WTC11 (cell line): ENCODE measurements at regions not wholly inside any gene's neighbourhood (a gene's known extent, or its start where the extent isn't known, plus 50 kb on each side); places are given as distances from the start of the nearest gene placed in this dataset.

Experiments used
- ATAC-seq: fragments of 200-7000 bp; cut with Tn5 transposase; 2 replicates; pipeline ENCODE4 v1.10.0; 2021; ENCODE audit warnings: mild to moderate bottlenecking, moderate library complexity
- CTCF ChIA-PET: fragments of 300-600 bp; sonication (Branson Sonifier 250); formaldehyde crosslinking; loops from one replicate; lab custom pipeline; 2021; ENCODE audit warnings: antibody characterized with exemption; lab: Charles Lee
- POLR2A ChIA-PET: fragments of 350-600 bp; sonication (Branson Sonifier 250); formaldehyde crosslinking; loops from one replicate; lab custom pipeline; 2021; ENCODE audit warnings: antibody characterized with exemption; lab: Charles Lee
- DNase-seq: peaks from one replicate; pipeline ENCODE4 v3.0.0; 2021; ENCODE audit warnings: low spot score
- H3K27ac Mint-ChIP-seq: 2 replicates; pipeline ENCODE4 v1.8.0; 2021; ENCODE audit warnings: mixed read lengths
- H3K27me3 Mint-ChIP-seq: 2 replicates; pipeline ENCODE4 v1.8.0; 2021; ENCODE audit warnings: low read depth, mild to moderate bottlenecking, moderate library complexity, mixed read lengths
- H3K36me3 Mint-ChIP-seq: 2 replicates; pipeline ENCODE4 v1.8.0; 2021; ENCODE audit warnings: mixed read lengths
- H3K4me1 Mint-ChIP-seq: 2 replicates; pipeline ENCODE4 v1.8.0; 2022; ENCODE audit warnings: mixed read lengths
- H3K4me3 Mint-ChIP-seq: 2 replicates; pipeline ENCODE4 v1.8.0; 2021; ENCODE audit warnings: mild to moderate bottlenecking, moderate library complexity, mixed read lengths
- H3K9me3 Mint-ChIP-seq: 2 replicates; pipeline ENCODE4 v1.8.0; 2021; ENCODE audit warnings: mixed read lengths
- ATF1 ChIP-seq: sonication (generic); formaldehyde crosslinking; IDR thresholded peaks from 2 replicates; pipeline ENCODE4 v1.8.1; 2023; ENCODE audit warnings: mild to moderate bottlenecking, moderate library complexity, missing genetic modification reagents
- ESRRA ChIP-seq: sonication (generic); formaldehyde crosslinking; IDR thresholded peaks from 2 replicates; pipeline ENCODE4 v1.8.1; 2022; ENCODE audit warnings: mild to moderate bottlenecking, missing genetic modification reagents, borderline replicate concordance
- FOXP1 ChIP-seq: sonication (generic); formaldehyde crosslinking; IDR thresholded peaks from 2 replicates; pipeline ENCODE4 v1.8.0; 2022; ENCODE audit warnings: missing genetic modification reagents, mild to moderate bottlenecking, moderate library complexity, borderline replicate concordance
- IRF2 ChIP-seq: sonication (generic); formaldehyde crosslinking; IDR thresholded peaks from 2 replicates; pipeline ENCODE4 v1.8.0; 2022; ENCODE audit warnings: low read depth, missing genetic modification reagents, borderline replicate concordance
- JAZF1 ChIP-seq: fragments of 250-450 bp; sonication (Bioruptor Pico); IDR thresholded peaks from 2 replicates; pipeline ENCODE4 v1.9.0; 2021; ENCODE audit warnings: moderate library complexity, mild to moderate bottlenecking, inconsistent platforms
- JUN ChIP-seq: sonication (generic); formaldehyde crosslinking; IDR thresholded peaks from 2 replicates; pipeline ENCODE4 v1.8.0; 2023; ENCODE audit warnings: mild to moderate bottlenecking, missing genetic modification reagents
- KAT7 ChIP-seq: sonication (generic); formaldehyde crosslinking; IDR thresholded peaks from 2 replicates; pipeline ENCODE4 v1.8.1; 2023; ENCODE audit warnings: missing genetic modification reagents, mild to moderate bottlenecking, borderline replicate concordance
- NFYB ChIP-seq: sonication (generic); formaldehyde crosslinking; conservative IDR thresholded peaks from 2 replicates; pipeline ENCODE4 v1.8.0; 2022; ENCODE audit warnings: low read depth, missing genetic modification reagents
- NR1H2 ChIP-seq: sonication (generic); formaldehyde crosslinking; IDR thresholded peaks from 2 replicates; pipeline ENCODE4 v1.9.0; 2021; ENCODE audit warnings: mild to moderate bottlenecking, moderate library complexity, missing genetic modification reagents
- SP1 ChIP-seq: sonication (generic); formaldehyde crosslinking; conservative IDR thresholded peaks from 2 replicates; pipeline ENCODE4 v1.8.1; 2022; ENCODE audit warnings: missing genetic modification reagents
- TEAD4 ChIP-seq: sonication (generic); formaldehyde crosslinking; IDR thresholded peaks from 2 replicates; pipeline ENCODE4 v1.8.0; 2022; ENCODE audit warnings: mild to moderate bottlenecking, missing genetic modification reagents
- ZBTB21 ChIP-seq: sonication (generic); formaldehyde crosslinking; IDR thresholded peaks from 2 replicates; pipeline ENCODE4 v1.8.1; 2023; ENCODE audit warnings: mild to moderate bottlenecking, missing genetic modification reagents, borderline replicate concordance
- ZNF317 ChIP-seq: sonication (generic); formaldehyde crosslinking; IDR thresholded peaks from 2 replicates; pipeline ENCODE4 v1.8.1; 2023; ENCODE audit warnings: low read depth, mild to moderate bottlenecking, moderate library complexity, missing genetic modification reagents, borderline replicate concordance
- ZNF416 ChIP-seq: fragments of 250-450 bp; sonication (Bioruptor Pico); IDR thresholded peaks from 2 replicates; pipeline ENCODE4 v1.9.0; 2021; ENCODE audit warnings: mild to moderate bottlenecking, inconsistent platforms
- ZNF423 ChIP-seq: fragments of 250-450 bp; sonication (Bioruptor Pico); IDR thresholded peaks from 2 replicates; pipeline ENCODE4 v2.1.2; 2022; ENCODE audit warnings: mild to moderate bottlenecking, moderate library complexity
- ZNF671 ChIP-seq: fragments of 250-450 bp; sonication (Bioruptor Pico); IDR thresholded peaks from 2 replicates; pipeline ENCODE4 v1.8.0; 2021; ENCODE audit warnings: mild to moderate bottlenecking
- TF ChIP-seq, protein P1 (sequence below): sonication (generic); formaldehyde crosslinking; IDR thresholded peaks from 2 replicates; pipeline ENCODE4 v1.8.0; 2023; ENCODE audit warnings: missing genetic modification reagents, mild to moderate bottlenecking, borderline replicate concordance
- TF ChIP-seq, protein P2 (sequence below): sonication (generic); formaldehyde crosslinking; IDR thresholded peaks from 2 replicates; pipeline ENCODE4 v1.8.1; 2022; ENCODE audit warnings: low read depth, missing genetic modification reagents, borderline replicate concordance
- TF ChIP-seq, protein P3 (sequence below): sonication (generic); formaldehyde crosslinking; IDR thresholded peaks from 2 replicates; pipeline ENCODE4 v1.8.0; 2022; ENCODE audit warnings: mild to moderate bottlenecking, missing genetic modification reagents

DNA sequence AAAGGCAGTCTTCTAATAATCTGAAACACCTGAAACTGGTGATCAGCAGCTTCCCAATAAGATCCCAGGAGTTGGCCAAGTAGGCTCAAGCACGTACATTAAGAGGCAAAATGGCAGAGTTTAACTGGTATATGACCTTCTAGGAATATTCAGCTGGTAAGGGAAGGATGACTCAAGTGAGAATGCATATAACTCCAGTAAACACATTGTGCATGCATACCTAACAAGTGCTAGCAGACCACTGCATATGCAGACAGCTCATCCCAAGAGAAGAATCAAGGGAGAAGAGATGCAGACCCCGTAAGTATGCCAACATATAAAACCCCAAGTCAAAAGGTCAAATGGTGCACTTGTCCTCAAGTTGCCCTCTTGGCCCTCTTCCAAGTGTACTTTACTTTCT is 73.0 kb upstream of the ZRANB2 start (continued):
- TF ChIP-seq, protein P1, sequence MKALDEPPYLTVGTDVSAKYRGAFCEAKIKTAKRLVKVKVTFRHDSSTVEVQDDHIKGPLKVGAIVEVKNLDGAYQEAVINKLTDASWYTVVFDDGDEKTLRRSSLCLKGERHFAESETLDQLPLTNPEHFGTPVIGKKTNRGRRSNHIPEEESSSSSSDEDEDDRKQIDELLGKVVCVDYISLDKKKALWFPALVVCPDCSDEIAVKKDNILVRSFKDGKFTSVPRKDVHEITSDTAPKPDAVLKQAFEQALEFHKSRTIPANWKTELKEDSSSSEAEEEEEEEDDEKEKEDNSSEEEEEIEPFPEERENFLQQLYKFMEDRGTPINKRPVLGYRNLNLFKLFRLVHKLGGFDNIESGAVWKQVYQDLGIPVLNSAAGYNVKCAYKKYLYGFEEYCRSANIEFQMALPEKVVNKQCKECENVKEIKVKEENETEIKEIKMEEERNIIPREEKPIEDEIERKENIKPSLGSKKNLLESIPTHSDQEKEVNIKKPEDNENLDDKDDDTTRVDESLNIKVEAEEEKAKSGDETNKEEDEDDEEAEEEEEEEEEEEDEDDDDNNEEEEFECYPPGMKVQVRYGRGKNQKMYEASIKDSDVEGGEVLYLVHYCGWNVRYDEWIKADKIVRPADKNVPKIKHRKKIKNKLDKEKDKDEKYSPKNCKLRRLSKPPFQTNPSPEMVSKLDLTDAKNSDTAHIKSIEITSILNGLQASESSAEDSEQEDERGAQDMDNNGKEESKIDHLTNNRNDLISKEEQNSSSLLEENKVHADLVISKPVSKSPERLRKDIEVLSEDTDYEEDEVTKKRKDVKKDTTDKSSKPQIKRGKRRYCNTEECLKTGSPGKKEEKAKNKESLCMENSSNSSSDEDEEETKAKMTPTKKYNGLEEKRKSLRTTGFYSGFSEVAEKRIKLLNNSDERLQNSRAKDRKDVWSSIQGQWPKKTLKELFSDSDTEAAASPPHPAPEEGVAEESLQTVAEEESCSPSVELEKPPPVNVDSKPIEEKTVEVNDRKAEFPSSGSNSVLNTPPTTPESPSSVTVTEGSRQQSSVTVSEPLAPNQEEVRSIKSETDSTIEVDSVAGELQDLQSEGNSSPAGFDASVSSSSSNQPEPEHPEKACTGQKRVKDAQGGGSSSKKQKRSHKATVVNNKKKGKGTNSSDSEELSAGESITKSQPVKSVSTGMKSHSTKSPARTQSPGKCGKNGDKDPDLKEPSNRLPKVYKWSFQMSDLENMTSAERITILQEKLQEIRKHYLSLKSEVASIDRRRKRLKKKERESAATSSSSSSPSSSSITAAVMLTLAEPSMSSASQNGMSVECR (CRISPR knock-in tag), result no peak
- no peak for TF ChIP-seq ATF1
- no peak for TF ChIP-seq FOXP1 (CRISPR knock-in tag)
- no peak for TF ChIP-seq NFYB
- TF ChIP-seq, protein P2, sequence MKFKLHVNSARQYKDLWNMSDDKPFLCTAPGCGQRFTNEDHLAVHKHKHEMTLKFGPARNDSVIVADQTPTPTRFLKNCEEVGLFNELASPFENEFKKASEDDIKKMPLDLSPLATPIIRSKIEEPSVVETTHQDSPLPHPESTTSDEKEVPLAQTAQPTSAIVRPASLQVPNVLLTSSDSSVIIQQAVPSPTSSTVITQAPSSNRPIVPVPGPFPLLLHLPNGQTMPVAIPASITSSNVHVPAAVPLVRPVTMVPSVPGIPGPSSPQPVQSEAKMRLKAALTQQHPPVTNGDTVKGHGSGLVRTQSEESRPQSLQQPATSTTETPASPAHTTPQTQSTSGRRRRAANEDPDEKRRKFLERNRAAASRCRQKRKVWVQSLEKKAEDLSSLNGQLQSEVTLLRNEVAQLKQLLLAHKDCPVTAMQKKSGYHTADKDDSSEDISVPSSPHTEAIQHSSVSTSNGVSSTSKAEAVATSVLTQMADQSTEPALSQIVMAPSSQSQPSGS, result no peak

- Mint-ChIP-seq H3K36me3 (no peaks in the 10 kb centered on the region), H3K27me3 (no peaks in the 10 kb centered on the region), H3K4me1 (no peaks in the 10 kb centered on the region), H3K9me3 (peaks cover 17% of the 10 kb centered on the region), H3K4me3 (no peak overlapping the region), H3K27ac (no peak overlapping the region)
- TF ChIP-seq JAZF1 (no peak), ZNF317 (no peak), TEAD4 (CRISPR knock-in tag) (no peak), JUN (no peak), ESRRA (CRISPR knock-in tag) (no peak), KAT7 (CRISPR knock-in tag) (no peak), IRF2 (CRISPR knock-in tag) (no peak)
- DNase-seq, result no peak
- ChIA-PET POLR2A (no interaction called here), CTCF (no interaction called here)
- ATAC-seq, result no peak
Observed at GRCh38 chr1:71147637-71148360, 67.0 kb upstream of the ZRANB2 start.

DNA sequence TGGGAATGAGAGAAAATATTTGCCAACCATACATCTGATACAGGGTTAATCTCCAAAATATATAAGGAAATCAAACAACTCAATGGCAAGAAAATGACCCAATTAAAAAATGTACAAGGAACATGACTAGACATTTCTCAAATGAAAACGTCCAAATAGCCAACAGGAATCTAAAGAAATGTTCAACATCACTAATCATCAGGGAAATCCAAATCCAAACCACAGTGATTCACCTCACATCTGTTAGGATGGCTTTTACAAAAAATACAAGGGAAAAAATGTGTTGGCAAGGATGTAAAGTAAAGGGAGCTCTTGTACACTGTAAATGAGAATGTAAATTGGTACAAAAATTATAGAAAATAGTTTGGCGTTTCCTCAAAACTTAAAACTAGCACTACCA is 54.7 kb upstream of the ZRANB2 start:
- Mint-ChIP-seq H3K4me3 (no peak overlapping the region), H3K27me3 (peaks cover 4% of the 10 kb centered on the region; the same call in 1 of the 2 replicates), H3K36me3 (peaks cover 47% of the 10 kb centered on the region), H3K9me3 (peaks cover 60% of the 10 kb centered on the region), H3K27ac (no peak overlapping the region), H3K4me1 (peaks cover 12% of the 10 kb centered on the region)
- no peak for DNase-seq
- ChIA-PET CTCF (no interaction called here), POLR2A (no interaction called here)
- no peak for ATAC-seq
- TF ChIP-seq FOXP1 (CRISPR knock-in tag) (no peak), ZNF671 (no peak), ZNF423 (CRISPR knock-in tag) (no peak), SP1 (CRISPR knock-in tag) (no peak), ZBTB21 (CRISPR knock-in tag) (no peak), JUN (no peak), NR1H2 (CRISPR knock-in tag) (no peak), ZNF416 (CRISPR knock-in tag) (no peak)
- TF ChIP-seq, protein P1 (CRISPR knock-in tag), result no peak
- TF ChIP-seq, protein P3, sequence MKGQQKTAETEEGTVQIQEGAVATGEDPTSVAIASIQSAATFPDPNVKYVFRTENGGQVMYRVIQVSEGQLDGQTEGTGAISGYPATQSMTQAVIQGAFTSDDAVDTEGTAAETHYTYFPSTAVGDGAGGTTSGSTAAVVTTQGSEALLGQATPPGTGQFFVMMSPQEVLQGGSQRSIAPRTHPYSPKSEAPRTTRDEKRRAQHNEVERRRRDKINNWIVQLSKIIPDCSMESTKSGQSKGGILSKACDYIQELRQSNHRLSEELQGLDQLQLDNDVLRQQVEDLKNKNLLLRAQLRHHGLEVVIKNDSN (CRISPR knock-in tag), result no peak
